ENCODE measurements at regions not wholly inside any gene's neighbourhood (a gene's known extent, or its start where the extent isn't known, plus 50 kb on each side); places are given as distances from the start of the nearest gene placed in this dataset.

DNA sequence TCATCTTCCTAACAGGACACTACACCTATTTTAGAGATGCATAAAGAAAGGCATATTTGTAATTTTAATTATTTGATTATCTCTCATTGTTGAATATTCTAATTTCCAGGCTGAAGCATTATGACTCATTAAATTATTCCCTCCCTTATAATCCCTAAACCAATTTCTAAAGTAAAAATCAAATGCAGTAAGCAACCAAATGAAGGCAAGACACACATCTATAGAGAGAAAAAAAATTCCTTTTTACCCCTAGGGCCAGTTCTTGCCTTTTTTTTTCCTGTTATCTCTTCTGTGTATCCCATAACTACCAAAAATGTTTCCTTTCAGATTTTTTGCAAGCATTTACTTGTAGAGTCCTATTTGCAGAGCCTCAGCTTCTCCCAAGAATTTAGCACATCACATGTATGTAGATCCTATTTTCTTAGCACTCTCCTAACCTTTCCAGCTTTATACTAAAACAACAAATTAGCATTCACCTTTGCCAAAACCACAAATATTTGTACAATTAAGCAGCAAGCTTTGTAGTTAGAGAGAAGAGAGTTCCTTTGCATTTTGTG, 177.9 kb downstream of the SATB1 start:
- TF ChIP-seq, protein P1, sequence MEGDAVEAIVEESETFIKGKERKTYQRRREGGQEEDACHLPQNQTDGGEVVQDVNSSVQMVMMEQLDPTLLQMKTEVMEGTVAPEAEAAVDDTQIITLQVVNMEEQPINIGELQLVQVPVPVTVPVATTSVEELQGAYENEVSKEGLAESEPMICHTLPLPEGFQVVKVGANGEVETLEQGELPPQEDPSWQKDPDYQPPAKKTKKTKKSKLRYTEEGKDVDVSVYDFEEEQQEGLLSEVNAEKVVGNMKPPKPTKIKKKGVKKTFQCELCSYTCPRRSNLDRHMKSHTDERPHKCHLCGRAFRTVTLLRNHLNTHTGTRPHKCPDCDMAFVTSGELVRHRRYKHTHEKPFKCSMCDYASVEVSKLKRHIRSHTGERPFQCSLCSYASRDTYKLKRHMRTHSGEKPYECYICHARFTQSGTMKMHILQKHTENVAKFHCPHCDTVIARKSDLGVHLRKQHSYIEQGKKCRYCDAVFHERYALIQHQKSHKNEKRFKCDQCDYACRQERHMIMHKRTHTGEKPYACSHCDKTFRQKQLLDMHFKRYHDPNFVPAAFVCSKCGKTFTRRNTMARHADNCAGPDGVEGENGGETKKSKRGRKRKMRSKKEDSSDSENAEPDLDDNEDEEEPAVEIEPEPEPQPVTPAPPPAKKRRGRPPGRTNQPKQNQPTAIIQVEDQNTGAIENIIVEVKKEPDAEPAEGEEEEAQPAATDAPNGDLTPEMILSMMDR (IDR thresholded peaks at IDR 0.05; ENCODE audit: insufficient read depth, low read depth, low read length, missing control alignments) = no peak
- no peak overlapping the region for H3K4me3 ChIP-seq (ENCODE audit: low read depth, low read length)
- DNase-seq (ENCODE audit: low read depth) = no peak

DNA sequence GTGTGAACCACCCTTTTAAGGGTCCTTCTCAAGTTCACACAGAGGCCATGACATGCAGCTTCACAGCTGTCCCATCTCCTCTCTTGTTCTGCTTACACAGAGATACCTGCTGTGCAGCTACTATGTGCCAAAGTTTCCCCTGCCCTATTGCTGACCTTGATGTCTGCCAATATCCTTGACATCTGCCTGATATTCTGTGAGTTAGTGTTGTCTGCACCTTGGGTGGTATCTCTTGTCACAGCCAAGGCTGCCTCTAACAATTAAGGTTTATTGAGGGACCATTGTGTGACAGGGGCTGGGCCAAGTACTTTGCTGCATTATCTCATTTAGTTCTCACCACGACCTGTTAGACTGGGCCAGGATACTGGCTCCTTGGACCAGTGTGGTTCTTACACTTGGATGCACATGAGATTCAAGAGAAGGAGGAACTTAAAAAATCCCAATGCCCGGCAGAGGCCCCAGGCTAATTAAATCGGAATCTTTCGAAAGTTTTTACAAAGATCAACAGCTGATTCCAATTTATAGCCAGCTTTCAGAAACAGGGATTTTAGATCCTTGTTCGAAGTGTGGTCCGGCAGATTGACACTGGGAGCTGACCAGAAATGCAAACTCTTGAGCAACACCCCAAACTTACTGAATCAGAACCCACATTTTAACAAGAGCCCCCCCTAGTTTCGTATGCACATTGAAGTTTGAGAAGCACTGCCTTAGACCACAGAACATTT, 178.6 kb downstream of the SATB1 start:
- TF ChIP-seq, protein P1 (IDR thresholded peaks at IDR 0.05; ENCODE audit: insufficient read depth, low read depth, low read length, missing control alignments) = no peak
- no peak for DNase-seq (ENCODE audit: low read depth)
- no peak overlapping the region for H3K4me3 ChIP-seq (ENCODE audit: low read depth, low read length)

DNA sequence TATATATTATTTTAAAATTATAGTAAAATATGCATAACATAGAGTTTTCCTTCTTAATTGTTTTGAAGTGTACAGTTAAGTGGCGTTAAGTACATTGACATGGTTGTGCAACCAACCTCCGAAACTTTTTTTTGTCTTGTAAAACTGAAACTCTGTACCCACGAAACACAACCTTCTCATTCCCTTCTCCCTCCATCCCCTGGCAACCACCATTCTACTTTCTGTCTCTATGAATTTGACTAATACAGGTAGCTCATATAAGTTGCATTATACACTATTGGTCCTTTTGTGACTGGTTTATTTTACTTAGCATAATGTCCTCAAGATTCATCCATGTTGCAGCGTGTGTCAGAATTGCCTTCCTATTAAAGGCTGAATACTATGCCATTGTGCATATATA, 179.4 kb downstream of the SATB1 start:
- TF ChIP-seq, protein P1 (IDR thresholded peaks at IDR 0.05; ENCODE audit: insufficient read depth, low read depth, low read length, missing control alignments) = no peak
- H3K4me3 ChIP-seq (ENCODE audit: low read depth, low read length) = no peak overlapping the region
- DNase-seq (ENCODE audit: low read depth) = peak; percentile 24

DNA sequence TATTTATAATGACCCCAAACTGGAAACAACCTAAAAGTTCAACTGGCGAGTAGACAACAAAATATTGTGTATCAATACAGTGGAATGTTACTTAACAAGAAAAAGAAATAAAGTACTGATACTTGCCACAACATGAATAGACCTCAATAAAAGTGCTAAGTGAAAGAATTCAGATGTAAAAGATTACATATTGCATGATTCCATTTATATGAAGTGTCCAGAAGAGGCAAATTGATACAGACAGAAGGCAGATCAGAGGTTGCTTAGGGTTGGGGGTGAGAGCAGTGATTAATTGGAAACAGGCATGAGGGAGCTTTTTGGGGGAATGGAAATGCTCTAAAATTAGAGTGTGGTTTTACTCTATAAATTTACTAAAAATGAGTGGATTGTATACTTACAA, 183.3 kb downstream of the SATB1 start:
- DNase-seq (ENCODE audit: low read depth) = no peak
- TF ChIP-seq, protein P1 (IDR thresholded peaks at IDR 0.05; ENCODE audit: insufficient read depth, low read depth, low read length, missing control alignments) = no peak
- no peak overlapping the region for H3K4me3 ChIP-seq (ENCODE audit: low read depth, low read length)

DNA sequence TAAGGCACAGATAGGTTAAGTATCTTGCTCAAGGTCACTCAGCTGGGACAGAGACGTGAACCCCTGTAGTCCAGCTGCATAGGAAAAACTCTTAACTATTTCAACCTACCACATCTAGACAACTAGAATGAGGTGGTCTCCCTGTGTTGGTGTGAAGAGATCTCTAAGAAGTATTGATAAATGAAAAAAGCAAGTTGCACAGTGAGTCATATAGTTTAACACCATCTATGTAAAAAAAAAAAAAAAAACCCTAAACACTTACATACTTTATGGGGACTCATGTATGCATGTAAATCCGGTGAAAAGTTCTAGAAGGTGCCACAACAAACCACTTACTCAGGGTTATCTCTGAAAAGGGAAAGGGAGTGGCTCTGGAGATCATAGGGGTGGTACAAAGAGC, 185.5 kb downstream of the SATB1 start:
- H3K4me3 ChIP-seq (ENCODE audit: low read depth, low read length) = no peak overlapping the region
- TF ChIP-seq, protein P1 (IDR thresholded peaks at IDR 0.05; ENCODE audit: insufficient read depth, low read depth, low read length, missing control alignments) = no peak
- no peak for DNase-seq (ENCODE audit: low read depth)

DNA sequence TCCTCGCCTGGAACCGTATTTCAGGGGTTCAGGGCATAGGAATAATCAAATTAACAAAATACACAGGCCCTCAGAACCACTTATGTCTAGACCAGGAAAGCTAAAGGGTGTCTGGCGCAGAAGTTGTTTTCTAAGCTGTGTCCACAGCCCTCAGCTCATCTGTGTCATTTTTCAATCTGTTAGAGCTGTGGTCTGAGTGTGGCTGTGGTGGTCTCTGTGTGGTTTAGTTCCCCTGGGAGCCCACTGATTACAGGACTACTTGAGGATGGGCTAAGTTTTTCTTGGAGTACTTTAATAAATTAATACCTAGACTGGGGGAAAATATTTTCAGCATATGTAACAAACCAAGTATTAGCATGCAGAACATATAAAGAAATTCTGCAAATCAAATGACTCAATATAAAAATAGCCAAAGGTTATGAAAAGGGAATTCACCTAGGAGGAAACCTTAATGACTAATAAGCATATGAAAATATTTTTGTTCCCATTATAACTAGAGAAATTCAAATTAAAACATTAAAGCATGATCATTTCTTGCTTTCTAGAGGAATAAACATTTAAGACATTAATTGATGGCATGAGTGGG, 186.3 kb downstream of the SATB1 start:
- TF ChIP-seq, protein P1 (IDR thresholded peaks at IDR 0.05; ENCODE audit: insufficient read depth, low read depth, low read length, missing control alignments) = no peak

More for the DNA sequence above, 186.3 kb downstream of the SATB1 start:
- no peak for DNase-seq (ENCODE audit: low read depth)
- no peak overlapping the region for H3K4me3 ChIP-seq (ENCODE audit: low read depth, low read length)

All from GM12865 (cell line).